ENCODE measurements at regions not wholly inside any gene's neighbourhood (a gene's known extent, or its start where the extent isn't known, plus 50 kb on each side); places are given as distances from the start of the nearest gene placed in this dataset.

DNA sequence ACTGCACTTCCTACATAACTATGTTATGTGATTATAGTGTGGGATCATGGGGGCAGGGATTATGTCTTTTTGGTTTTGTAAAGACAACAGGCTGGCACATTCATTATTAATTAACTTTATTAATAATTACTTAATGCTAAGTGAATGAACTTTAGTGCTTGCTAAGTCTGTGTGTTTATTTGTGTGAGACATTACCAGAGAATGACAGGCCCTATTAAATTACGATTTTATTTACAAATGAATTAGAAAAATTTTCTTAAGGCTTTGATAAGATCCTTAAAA, 100.9 kb downstream of the CD83 start:
- H3K36me3 ChIP-seq (ENCODE audit: control insufficient read depth, insufficient read depth, low read length): no peaks in the 10 kb centered on the region
- intact Hi-C loops (cut with micrococcal nuclease): loop anchor here (10.0 kb wide), 1 partner anchor 1226 kb away; no protein-coding TSS in a partner anchor
- TF ChIP-seq, protein P1, sequence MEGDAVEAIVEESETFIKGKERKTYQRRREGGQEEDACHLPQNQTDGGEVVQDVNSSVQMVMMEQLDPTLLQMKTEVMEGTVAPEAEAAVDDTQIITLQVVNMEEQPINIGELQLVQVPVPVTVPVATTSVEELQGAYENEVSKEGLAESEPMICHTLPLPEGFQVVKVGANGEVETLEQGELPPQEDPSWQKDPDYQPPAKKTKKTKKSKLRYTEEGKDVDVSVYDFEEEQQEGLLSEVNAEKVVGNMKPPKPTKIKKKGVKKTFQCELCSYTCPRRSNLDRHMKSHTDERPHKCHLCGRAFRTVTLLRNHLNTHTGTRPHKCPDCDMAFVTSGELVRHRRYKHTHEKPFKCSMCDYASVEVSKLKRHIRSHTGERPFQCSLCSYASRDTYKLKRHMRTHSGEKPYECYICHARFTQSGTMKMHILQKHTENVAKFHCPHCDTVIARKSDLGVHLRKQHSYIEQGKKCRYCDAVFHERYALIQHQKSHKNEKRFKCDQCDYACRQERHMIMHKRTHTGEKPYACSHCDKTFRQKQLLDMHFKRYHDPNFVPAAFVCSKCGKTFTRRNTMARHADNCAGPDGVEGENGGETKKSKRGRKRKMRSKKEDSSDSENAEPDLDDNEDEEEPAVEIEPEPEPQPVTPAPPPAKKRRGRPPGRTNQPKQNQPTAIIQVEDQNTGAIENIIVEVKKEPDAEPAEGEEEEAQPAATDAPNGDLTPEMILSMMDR (IDR thresholded peaks at IDR 0.05): no peak
- H3K27ac ChIP-seq (ENCODE audit: low read length): no peak overlapping the region
- no peak overlapping the region for H3K27ac Mint-ChIP-seq
- H3K4me1 Mint-ChIP-seq: no peaks in the 10 kb centered on the region
- ATAC-seq (no peak), DNase-seq (no peak)
- H3K4me3 Mint-ChIP-seq: no peak overlapping the region
- H3K36me3 Mint-ChIP-seq: no peaks in the 10 kb centered on the region
- no peaks in the 10 kb centered on the region for H3K9me3 Mint-ChIP-seq
- H3K4me3 ChIP-seq (ENCODE audit: low read length): no peak overlapping the region
- peaks cover 0 to 4% of the 10 kb centered on the region in 2 donors for H3K27me3 Mint-ChIP-seq (ENCODE audit: low read depth in 2 of 2)
- 100% methylated on average over 1 of the region's 1 CpG for WGBS (ENCODE audit: insufficient coverage)
- no peaks in the 10 kb centered on the region for H3K9me3 ChIP-seq (ENCODE audit: control insufficient read depth, insufficient read depth, low read length)
- H3K4me1 ChIP-seq (ENCODE audit: control insufficient read depth, insufficient read depth, low read length): no peaks in the 10 kb centered on the region
- H3K27me3 ChIP-seq (ENCODE audit: control insufficient read depth, insufficient read depth, low read length): no peaks in the 10 kb centered on the region

DNA sequence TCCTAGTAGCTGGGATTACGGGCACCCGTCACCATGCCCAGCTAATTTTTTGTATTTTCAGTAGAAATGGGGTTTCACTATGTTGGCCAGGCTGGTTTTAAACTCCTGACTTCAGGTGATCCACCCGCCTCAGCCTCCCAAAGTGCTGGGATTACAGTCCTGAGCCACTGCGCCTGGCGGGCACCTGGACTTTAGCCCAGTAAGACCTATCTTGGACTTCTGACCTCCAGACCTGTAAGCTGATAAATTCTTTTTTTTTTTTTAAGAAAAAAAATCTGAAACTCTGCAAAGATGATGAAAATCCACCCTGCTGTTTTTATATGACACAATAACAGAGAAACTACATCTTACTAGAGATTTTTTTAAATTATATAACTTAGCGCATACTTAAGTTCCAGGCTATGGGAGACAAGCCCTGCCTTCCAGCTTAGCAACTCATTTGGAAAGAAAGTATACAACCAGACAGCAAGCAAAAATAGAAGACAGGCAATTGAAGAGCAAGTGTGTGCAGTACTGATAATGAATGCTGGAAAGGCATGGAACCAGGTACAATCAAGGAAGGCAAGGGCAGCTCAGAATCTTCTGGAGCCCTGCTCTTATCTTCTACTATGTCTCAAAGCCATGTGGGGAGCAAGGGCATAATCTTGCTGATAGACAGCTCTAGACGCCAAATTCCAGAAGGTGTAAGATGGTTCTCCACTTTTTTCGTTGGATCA, 104.2 kb downstream of the CD83 start:
- TF ChIP-seq, protein P1 (IDR thresholded peaks at IDR 0.05): no peak
- H3K4me1 Mint-ChIP-seq: no peaks in the 10 kb centered on the region
- 96% methylated on average over 6 of the region's 8 CpGs for WGBS (ENCODE audit: insufficient coverage)
- no peaks in the 10 kb centered on the region for H3K36me3 ChIP-seq (ENCODE audit: control insufficient read depth, insufficient read depth, low read length)
- H3K4me1 ChIP-seq (ENCODE audit: control insufficient read depth, insufficient read depth, low read length): no peaks in the 10 kb centered on the region
- H3K27me3 ChIP-seq (ENCODE audit: control insufficient read depth, insufficient read depth, low read length): no peaks in the 10 kb centered on the region
- H3K27me3 Mint-ChIP-seq (ENCODE audit: low read depth in 2 of 2): peaks cover 4 to 9% of the 10 kb centered on the region in 2 donors
- H3K9me3 ChIP-seq (ENCODE audit: control insufficient read depth, insufficient read depth, low read length): no peaks in the 10 kb centered on the region
- intact Hi-C loops (cut with micrococcal nuclease): no loop called here
- H3K27ac Mint-ChIP-seq: no peak overlapping the region
- H3K4me3 ChIP-seq (ENCODE audit: low read length): no peak overlapping the region
- no peak overlapping the region for H3K27ac ChIP-seq (ENCODE audit: low read length)
- H3K4me3 Mint-ChIP-seq: no peak overlapping the region
- no peaks in the 10 kb centered on the region for H3K36me3 Mint-ChIP-seq
- DNase-seq (no peak), ATAC-seq (no peak)
- no peaks in the 10 kb centered on the region for H3K9me3 Mint-ChIP-seq

DNA sequence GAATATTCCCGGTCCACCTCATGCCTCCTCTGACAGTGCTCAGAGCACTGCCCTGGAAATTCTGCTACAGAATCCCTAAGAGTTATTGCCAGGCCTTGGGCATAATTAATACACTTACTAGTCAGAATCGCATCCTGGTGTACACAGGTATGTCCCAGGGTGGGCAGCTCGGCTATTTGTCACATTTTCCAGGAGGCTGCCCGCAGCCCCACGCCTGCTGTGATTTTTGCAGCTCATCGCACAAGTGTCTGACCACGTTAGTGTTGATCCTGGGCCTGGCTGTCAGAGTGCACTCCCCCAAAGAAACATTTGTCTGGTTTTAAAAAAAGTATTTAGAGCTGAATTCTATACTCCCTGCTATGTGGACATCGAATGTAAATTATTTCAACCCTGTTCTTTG, 105.4 kb downstream of the CD83 start:
- Mint-ChIP-seq H3K36me3 (no peaks in the 10 kb centered on the region), H3K9me3 (no peaks in the 10 kb centered on the region), H3K27me3 (ENCODE audit: low read depth in 2 of 2) (peaks cover 6 to 9% of the 10 kb centered on the region in 2 donors), H3K4me3 (no peak overlapping the region), H3K27ac (no peak overlapping the region), H3K4me1 (no peaks in the 10 kb centered on the region)
- ATAC-seq (no peak), DNase-seq (no peak)
- intact Hi-C loops (cut with micrococcal nuclease): no loop called here
- Histone ChIP-seq H3K4me1 (ENCODE audit: control insufficient read depth, insufficient read depth, low read length) (no peaks in the 10 kb centered on the region), H3K27ac (ENCODE audit: low read length) (no peak overlapping the region), H3K36me3 (ENCODE audit: control insufficient read depth, insufficient read depth, low read length) (no peaks in the 10 kb centered on the region), H3K27me3 (ENCODE audit: control insufficient read depth, insufficient read depth, low read length) (no peaks in the 10 kb centered on the region), H3K9me3 (ENCODE audit: control insufficient read depth, insufficient read depth, low read length) (no peaks in the 10 kb centered on the region), H3K4me3 (ENCODE audit: low read length) (no peak overlapping the region)
- TF ChIP-seq, protein P1 (IDR thresholded peaks at IDR 0.05): no peak
- WGBS (ENCODE audit: insufficient coverage): 71% methylated on average over 7 of the region's 8 CpGs
